RWPE2 (cell line): ENCODE measurements at regions not wholly inside any gene's neighbourhood (a gene's known extent, or its start where the extent isn't known, plus 50 kb on each side); places are given as distances from the start of the nearest gene placed in this dataset.

Source experiments
- ATAC-seq: fragments of 200-7000 bp; cut with Tn5 transposase; 3 replicates; pipeline ENCODE4 v1.9.1; 2021; ENCODE audit warnings: low read depth
- DNase-seq: peaks from one replicate; pipeline ENCODE4 v3.0.0-alpha.2; 2020; ENCODE audit warnings: low spot score
- H3K27ac ChIP-seq: fragments of 450-650 bp; 2 replicates; pipeline ENCODE4 v1.5.1; 2017; ENCODE audit warnings: mild to moderate bottlenecking; ENCODE audit not compliant: poor library complexity, severe bottlenecking
- H3K27me3 ChIP-seq: fragments of 250-450 bp; sonication (Bioruptor Pico); 2 replicates; pipeline ENCODE4 v1.5.1; 2021; ENCODE audit warnings: mild to moderate bottlenecking, moderate library complexity; ENCODE audit not compliant: insufficient read depth, poor library complexity, severe bottlenecking
- H3K36me3 ChIP-seq: fragments of 250-450 bp; sonication (Bioruptor Pico); 2 replicates; pipeline ENCODE4 v1.5.1; 2020; ENCODE audit warnings: low read depth, mild to moderate bottlenecking, moderate library complexity
- H3K4me1 ChIP-seq: fragments of 250-450 bp; sonication (Bioruptor Pico); 2 replicates; pipeline ENCODE4 v1.5.1; 2021; ENCODE audit warnings: mild to moderate bottlenecking, moderate library complexity; ENCODE audit not compliant: insufficient read depth, poor library complexity, severe bottlenecking
- H3K4me3 ChIP-seq: fragments of 250-450 bp; sonication (Bioruptor Pico); 2 replicates; pipeline ENCODE4 v1.5.1; 2021; ENCODE audit warnings: mild to moderate bottlenecking, moderate library complexity; ENCODE audit not compliant: severe bottlenecking
- H3K9me3 ChIP-seq: fragments of 250-450 bp; sonication (Bioruptor Pico); 2 replicates; pipeline ENCODE4 v1.5.1; 2021; ENCODE audit warnings: mild to moderate bottlenecking, moderate library complexity; ENCODE audit not compliant: severe bottlenecking
- CTCF ChIP-seq: fragments of 450-650 bp; IDR thresholded peaks from one replicate; pipeline ENCODE4 v1.5.1; 2017; ENCODE audit warnings: mild to moderate bottlenecking, moderate library complexity; ENCODE audit not compliant: poor library complexity, severe bottlenecking

- Histone ChIP-seq H3K4me3 (no peak overlapping the region), H3K4me1 (no peaks in the 10 kb centered on the region)
These were observed 183.5 kb upstream of the STEAP4 start for GRCh38 chr7:88490161-88490560.

GRCh38 chr7:88485821-88486220 lies 179.1 kb upstream of the STEAP4 start:
- Histone ChIP-seq H3K9me3 (no peaks in the 10 kb centered on the region), H3K4me3 (no peak overlapping the region), H3K27me3 (peaks cover 10% of the 10 kb centered on the region), H3K36me3 (no peaks in the 10 kb centered on the region), H3K4me1 (no peaks in the 10 kb centered on the region), H3K27ac (no peak overlapping the region)
- TF ChIP-seq CTCF, result no peak
- DNase-seq (no peak), ATAC-seq (no peak)

More at GRCh38 chr7:88490161-88490560, 183.5 kb upstream of the STEAP4 start:
- H3K27me3 ChIP-seq, result peaks cover 36% of the 10 kb centered on the region
- H3K27ac ChIP-seq, result no peak overlapping the region
- no peak for ATAC-seq
- TF ChIP-seq CTCF, result no peak
- no peaks in the 10 kb centered on the region for H3K36me3 ChIP-seq
- DNase-seq, result no peak
- H3K9me3 ChIP-seq, result no peaks in the 10 kb centered on the region

GRCh38 chr7:88484551-88484950 lies 177.9 kb upstream of the STEAP4 start:
- Histone ChIP-seq H3K27ac (no peak overlapping the region), H3K36me3 (no peaks in the 10 kb centered on the region), H3K4me3 (no peak overlapping the region), H3K27me3 (peaks cover 8% of the 10 kb centered on the region), H3K4me1 (no peaks in the 10 kb centered on the region), H3K9me3 (no peaks in the 10 kb centered on the region)
- TF ChIP-seq CTCF, result no peak
- no peak for DNase-seq
- no peak for ATAC-seq

GRCh38 chr7:88480896-88481295 lies 174.2 kb upstream of the STEAP4 start:
- DNase-seq, result no peak

More at GRCh38 chr7:88480896-88481295, 174.2 kb upstream of the STEAP4 start:
- Histone ChIP-seq H3K9me3 (no peaks in the 10 kb centered on the region), H3K4me1 (no peaks in the 10 kb centered on the region), H3K27ac (no peak overlapping the region), H3K4me3 (no peak overlapping the region), H3K36me3 (no peaks in the 10 kb centered on the region), H3K27me3 (peaks cover 6% of the 10 kb centered on the region)
- no peak for ATAC-seq
- TF ChIP-seq CTCF, result no peak
